CMK (cell line): ENCODE measurements at regions not wholly inside any gene's neighbourhood (a gene's known extent, or its start where the extent isn't known, plus 50 kb on each side); places are given as distances from the start of the nearest gene placed in this dataset.

Experiments used
- DNase-seq: peaks from one replicate; pipeline ENCODE4 v3.0.0-alpha.2; 2010; ENCODE audit warnings: low read depth

DNA sequence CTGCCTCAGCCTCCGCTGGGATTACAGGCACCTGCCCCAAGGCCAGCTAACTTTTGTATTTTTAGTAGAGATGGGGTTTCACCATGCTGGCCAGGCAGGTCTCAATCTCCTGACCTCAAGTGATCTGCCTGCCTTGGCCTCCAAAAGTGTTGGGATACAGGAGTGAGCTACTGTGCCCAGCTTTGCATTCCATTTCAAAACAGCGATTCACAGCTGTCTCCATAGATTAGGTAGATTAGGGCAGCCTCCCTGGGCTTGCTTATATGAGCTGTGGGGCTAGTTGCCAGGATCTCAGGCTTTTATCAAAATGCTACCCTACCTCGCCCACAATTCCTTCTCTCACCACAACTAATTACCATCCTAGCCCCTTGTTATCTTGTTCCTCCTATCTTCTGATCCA is 176.4 kb upstream of the ZKSCAN2 start:
- no peak for DNase-seq

DNA sequence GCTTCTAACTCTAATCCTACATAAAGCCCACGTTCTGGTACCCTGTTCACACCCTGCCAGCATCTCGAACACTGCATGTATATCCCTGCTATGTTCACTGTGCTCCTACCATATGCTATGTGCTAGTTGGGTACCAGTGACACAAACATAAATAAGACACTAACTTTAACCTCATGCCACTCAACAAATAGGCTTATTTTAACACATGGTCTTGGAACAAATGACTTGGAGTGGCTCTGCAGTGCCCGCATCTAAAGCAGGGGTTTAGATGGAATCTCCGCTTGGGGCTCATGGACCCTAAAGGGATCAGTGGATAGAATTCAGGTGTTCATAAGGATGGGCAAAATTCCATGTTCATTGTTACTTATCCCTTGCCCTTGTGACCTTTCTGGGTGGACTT is 175.7 kb upstream of the ZKSCAN2 start:
- no peak for DNase-seq

DNA sequence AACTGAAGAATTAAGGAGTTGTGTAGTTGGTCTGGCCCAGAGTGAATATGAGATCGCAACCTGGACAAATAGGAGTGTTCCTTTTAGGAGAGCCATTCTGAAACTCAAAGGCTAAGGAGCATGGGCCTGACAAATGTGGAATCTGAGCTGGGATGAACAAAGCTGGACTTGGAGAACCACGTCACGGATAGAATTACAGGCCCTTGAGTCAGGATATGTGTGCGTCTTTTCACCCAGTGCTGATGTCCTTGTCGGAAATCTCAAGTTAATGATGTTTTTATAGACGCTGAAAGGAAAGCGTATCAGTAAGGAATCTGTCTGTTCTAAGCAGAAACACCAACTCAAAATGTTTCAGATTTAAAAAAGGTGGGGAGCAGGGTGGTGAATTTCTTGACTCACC is 173.8 kb upstream of the ZKSCAN2 start:
- DNase-seq, result no peak

DNA sequence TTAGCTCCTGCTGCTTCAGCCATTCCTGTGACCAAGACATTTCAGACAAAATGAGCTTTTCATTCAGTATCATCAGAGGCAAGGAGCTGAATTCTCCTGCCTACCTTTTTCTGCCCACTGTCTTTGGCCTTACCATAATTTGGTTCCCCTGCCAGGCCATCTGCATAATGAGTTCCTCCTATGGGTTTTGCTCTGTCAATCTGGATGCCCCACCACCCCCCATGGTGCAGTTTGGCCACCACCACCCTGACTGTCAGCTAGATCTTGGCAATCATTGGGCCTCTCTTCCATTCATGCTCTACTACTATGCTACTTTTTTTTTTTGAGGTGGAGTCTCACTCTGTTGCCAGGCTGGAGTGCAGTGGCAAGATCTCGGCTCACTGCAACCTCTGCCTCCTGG is 169.2 kb upstream of the ZKSCAN2 start:
- DNase-seq, result no peak

DNA sequence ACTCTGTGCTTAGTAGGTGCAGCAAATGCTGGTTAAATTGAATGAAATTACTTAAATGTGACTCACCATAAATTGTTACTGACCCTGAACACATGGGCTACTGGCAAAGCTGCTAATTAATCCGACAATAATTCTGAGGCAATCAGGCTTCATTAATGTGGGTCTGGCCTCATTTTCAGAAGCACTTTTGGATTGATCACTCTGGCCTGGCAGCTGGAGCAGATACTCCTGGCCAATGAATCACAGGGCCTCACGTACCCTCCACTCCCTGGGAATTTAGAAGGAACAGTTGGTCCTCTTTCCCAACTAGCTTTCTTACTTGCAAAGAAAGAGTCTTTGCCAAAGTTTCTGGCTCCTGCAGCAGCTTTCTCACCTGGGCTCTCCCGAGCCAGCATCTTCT is 162.0 kb upstream of the ZKSCAN2 start:
- no peak for DNase-seq

DNA sequence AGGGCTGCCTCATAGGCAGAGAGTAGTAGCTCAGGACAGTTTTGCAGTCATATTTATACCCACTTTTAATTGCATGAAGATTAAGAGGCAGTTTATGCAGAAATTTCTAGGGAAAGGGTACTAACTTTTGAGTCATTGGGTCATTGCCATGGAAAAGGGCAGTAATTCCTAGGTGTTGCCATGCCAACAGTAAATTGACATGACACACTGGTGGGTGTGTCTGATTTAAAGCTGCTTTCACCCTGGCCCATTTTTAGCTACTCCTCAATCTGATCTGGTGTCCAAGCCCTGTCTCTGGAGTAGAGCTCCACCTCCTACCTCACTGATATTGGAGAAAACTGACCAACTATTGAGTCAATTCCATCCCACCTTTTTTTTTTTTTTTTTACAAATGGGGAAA is 161.5 kb upstream of the ZKSCAN2 start:
- no peak for DNase-seq

DNA sequence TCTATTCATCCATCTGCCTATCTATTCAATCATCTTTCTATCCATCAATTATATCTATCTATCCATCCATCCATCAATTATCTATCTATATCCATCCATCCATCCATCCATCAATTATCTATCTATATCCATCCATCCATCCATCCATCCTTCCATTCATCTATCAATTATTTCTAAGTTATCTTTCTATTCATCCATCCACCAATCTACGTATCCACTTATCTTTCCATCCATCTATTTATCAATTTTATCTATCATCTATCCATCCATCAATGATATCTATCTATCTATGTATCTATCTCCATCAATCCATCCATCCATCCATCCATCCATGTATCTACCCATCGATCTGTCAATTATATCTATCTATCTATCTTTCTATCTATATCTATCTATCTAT is 158.4 kb upstream of the ZKSCAN2 start:
- DNase-seq, result no peak

DNA sequence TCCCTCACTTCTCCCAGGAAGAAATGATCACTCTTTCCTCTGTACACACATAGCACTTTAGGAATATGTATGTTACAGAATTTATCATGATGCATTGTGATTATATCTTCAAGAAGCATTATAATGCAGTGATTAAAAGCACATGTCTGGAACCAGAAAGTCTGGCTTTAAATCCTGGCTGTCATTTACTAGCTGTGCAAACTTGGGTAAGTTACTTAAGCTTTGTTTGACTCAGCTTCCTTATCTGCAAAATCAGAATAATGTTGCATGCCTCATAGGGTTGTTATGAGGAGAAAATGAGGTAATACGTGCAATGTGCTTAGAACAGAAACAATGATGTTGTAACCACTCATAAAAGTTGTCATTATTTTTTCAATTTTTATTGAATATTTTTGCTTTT is 156.3 kb upstream of the ZKSCAN2 start:
- no peak for DNase-seq

DNA sequence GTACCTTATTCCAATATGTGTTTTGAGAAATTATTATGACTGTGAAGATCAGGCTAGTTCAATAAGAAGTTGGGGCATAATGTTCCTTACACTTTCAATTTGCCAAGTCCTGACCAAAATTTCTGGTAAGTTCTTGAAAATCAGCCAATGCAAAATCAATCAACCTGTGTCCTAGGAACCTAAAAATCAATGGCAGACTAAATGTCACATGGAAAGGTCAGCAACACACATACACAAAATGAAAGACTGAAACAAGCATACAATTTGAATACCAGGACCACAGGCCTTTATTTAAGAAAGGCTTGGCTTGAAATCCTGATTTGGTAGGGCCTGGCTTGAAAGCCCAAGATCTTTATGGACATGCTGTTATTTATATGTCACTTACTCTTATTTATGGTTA is 155.5 kb upstream of the ZKSCAN2 start:
- no peak for DNase-seq

DNA sequence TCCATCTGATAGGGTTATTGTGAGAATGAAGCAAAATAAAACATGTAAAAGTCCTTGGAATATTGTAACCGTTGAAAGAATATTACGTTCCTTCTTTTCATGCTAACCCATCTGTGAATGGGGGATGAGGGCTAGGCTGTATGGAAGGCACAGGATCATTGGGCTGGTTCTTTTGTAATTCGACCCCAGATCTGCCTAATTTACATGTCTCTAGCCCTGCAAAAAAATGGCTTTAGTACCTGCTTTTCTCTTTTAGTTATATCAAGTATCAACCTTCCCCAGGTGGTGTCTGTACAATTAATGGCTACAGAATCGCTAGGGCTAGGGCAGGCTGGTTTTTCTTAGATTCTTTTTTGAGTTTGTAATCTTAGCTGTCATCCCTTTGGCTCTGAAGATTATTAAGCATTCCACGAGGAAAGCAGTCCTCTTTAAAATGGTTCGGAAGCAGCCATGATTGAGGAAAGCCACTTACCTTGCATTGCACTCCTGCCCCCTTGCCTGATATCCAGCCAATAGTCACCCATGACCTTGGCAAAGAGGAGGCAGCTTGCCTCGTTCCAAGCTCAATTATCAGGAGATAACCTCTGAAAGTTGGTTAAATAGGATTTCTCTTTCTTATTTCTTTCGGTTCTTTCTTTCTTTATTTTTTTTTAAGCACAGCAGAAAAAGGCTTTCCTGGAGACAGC is 153.9 kb upstream of the ZKSCAN2 start:
- DNase-seq, result no peak

DNA sequence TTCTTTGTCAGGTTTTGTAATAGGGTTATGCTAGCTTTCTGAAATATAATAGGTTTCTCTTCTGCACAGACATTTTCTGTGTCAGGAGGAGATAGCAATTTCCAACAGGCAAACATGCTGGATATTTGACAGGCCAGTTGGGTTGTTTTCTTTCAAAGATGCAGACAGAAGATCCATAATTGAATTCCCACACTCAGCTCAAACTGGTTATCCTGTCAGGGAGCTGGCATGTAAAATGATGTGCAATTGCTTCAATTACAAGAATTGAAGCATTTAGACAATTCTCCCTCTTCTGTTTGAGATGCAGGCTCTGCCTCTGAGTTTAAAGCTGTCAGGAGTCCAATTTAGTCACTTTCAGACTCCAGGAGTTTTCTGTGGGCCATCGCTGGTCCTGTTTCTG is 146.2 kb upstream of the ZKSCAN2 start:
- no peak for DNase-seq

DNA sequence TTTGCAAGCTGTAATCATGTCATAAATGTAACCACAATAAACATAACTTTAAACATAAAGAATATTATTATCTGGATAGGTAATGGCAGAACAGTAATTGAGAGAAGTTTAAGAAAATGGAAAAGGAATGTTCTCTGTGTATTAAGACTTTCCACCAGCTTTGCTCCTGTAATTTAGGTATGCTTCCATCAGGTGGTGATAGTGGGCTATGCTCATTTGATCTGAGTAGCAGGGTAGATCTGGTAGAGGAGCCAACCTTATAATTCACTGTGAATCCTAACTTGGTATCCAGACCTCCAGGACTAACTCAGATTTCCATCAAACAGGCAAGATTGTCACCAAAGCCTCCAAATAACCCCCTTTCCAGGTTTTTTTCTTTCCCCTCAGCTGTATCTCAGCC is 137.9 kb upstream of the ZKSCAN2 start:
- no peak for DNase-seq

DNA sequence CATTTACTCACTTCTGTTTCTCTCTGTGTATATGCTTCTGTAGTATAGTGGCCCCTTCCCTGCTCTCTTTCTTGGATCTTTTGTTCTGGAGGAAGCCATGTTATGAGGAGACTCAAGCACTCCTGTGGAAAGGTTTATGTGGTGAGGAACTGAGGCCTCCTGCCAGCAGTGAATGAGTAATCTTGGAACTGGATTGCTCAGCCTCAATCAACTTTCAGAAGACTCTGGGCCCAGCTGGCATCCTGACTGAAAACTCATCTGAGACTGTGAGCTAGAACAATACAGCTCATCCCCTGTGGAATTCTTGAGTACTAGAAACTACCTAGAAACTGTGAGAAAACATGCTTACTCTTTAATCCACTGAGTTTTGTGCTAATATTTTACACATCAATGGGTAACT is 133.1 kb upstream of the ZKSCAN2 start:
- DNase-seq, result no peak

DNA sequence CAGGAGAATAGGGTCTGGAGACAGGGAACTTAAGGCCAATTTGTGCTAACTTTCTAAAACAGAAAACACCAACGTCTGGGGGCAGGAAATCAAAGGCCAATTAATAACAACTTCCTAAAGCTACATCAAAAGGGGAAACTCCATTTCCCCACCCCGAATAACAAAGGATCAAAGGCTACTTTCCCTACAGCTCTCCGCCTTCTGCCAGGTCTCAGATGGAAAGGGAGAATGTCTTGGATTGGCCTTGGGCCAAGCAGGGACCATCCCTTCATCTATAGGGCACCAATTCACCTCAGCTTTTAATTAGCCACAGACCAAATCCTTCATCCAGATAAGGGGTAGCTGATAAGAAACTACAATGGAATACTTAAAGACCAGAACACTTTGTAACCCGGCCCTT is 116.9 kb upstream of the ZKSCAN2 start:
- no peak for DNase-seq

DNA sequence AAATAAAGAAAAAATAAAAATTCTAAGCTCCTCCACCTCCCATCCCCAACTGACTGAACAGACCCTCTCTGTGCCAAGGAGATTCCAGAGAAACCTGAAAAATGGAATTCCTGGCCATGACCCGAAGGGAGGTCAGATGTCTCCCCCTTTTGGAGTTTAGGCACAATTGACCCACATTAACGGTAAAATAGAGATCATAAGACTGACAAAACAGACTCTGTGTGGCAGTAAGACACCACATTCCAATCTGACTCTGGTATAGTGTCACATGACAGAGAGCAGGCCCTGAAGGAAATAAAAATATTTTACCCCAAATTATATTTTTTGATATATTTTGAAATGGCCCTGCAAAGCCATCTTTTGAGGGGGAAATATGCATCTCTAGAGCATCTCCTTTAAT is 115.1 kb upstream of the ZKSCAN2 start:
- DNase-seq, result no peak

DNA sequence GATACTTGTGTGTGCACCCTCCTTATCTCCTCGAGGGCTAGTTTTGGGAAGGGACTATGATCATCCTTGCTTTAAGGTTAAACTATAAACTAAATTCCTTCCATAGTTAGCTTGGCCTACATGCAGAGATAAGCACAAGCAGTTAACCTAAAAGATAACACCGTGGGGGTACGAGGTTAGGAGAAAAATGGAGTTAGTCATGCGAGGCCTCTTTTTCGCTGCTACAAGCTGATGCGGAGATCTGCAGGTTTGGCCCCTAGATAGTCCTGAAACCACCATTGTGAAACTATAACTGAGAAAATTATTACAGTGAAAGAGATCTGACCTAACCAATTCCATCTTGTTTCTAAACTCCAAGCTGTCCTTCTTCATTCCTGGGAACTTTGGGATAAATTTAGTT is 113.7 kb upstream of the ZKSCAN2 start:
- no peak for DNase-seq

DNA sequence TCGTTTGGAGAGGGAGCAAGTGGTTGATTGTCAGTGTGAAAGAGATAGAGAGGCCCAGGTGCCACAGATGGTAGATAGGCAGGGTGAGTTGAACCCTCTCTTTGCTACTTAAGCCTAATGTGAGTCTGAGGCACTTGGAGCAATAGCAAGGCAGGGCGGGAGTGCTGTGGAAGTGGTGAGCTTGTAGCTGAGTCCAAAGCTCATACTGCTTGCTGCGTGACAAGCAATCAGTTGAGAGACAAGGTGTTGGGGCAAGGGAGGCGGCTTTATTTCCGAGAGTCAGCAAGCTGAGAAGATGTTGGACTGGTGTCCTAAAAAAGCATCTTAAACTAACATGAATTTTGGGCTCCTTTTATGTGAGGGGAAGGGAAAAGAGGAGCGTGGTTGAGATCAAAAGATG is 112.9 kb upstream of the ZKSCAN2 start:
- DNase-seq, result no peak

DNA sequence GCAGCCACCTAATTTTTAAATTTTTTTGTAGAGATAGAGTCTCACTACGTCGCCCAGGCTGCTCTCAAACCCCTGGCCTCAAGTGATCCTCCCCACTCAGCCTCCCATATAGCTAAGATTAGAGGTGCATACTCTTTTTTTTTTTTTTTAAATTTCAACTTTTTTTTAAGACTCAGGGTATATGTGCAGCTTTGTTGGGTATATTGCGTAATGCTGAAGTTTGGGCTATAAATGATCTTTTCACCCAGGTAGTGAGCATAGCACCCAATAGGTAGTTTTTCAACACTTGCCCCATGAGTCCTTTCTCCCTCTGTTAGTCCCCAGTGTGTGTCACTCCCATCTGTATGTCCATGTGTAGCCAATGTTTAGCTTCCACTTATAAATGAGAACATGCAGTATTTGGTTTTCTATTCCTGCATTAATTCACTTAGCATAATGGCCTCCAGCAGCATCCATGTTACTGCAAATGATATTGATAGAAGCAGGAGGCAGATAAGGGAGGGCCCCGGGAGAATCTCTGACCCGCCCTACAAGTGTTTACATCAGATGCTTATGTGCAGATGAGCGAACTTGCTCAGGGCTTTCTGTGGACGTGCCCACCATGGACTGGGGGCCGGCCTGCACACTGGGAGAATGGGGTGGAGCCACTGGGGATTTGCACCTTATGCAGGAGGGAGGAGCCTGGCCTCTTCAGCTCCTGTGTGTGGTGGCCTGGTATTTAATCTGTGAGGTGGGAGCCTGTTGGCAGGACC is 110.3 kb upstream of the ZKSCAN2 start:
- DNase-seq, result no peak

DNA sequence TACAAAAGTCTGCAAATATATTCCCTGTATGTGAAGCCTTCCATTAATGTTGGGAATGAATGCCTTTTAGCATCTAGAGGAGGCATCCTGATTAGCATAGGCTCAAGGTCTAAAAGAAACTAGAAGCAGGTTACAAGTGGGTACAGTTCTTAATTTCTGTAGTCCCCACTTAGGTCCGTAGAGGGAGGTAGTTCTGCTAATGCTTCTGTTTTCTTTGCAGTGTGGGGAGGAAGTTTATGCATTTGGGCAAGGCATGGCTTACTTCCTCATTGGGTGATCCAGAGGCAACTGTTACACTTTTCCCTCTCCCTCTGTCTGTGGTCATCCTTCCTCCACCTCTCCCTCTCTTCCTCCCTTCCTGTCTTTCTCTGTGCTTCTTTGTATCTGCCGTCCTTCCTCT is 108.4 kb upstream of the ZKSCAN2 start:
- peak; percentile 32 for DNase-seq

DNA sequence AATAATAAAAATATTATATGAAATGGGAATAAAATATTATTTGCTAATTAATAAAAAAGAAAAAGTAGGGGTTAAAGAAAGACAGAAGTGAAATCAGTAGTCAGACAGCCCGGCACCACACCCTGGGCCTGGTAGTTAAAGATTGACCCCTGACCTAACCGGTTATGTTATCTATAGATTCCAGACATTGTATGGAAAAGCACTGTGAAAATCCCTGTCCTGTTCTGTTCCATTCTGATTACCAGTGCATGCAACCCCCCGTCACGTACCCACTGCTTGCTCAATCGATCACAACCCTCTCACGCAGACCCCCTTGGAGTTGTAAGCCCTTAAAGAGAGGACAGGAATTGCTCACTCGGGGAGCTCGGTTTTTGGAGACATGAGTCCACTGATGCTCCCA is 101.9 kb upstream of the ZKSCAN2 start:
- DNase-seq, result peak; percentile 34

DNA sequence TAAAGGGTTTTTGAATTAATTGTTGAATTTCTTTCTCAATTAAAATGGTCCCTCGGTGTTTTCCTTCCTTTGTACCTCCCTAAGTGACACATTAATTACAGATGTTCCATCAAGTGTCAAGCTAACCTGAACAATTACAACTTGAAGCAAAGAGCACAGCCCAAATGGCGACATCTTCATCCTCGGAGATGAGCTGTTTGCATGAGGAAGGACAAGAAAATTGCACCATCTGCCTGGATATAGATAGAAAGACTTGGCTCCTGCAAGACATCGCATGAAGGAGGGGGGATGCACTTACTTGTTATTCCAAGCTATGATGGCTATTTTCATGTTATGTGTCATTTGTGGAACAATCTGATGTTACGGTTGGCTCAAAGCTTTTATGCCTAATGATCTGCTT is 86.4 kb upstream of the ZKSCAN2 start:
- DNase-seq, result no peak

DNA sequence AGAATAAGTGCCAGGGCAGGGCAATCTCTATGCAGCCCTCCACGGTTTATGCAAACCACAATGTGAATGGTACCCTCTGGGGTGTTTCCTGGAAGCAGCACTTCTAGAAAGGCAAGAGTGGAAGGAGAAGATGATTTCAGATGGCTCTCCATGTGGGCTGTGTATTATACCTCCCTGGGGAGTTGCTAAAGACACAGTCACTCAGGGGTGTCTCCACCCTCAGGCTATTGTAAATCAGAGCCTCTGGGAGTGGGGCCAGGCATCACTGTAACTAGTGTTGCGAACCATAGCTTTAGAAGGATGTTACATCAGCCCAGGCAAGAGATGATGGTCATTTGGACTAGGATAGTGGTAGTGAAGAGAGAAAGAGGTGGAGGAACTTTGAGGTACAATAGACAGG is 83.3 kb upstream of the ZKSCAN2 start:
- DNase-seq, result no peak

DNA sequence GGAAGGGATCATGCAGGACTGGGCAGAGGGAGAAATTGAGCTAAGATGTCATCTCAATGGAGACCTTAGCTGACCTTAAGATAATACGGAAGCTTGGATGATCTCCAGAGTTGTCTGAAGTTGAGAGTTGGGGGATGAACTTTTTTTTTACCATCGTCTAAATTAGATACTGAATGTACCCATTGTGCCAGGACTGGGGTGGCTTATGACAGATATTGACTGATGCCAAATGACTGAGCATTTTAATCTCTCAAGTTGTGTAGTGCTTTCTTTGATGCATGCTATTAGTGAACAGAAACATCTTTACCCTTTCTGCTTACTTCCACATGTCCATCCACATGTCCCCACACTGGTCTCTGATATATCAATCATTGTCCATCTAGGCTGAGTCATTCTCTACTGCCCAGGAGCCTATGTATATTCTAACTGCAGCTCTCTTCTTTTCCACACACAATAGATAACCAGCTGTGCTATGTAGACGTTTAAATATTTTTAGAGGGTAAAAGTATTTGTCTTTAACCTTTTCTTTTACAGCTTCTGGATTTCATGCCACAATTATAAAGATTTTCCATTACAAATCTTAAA is 60.2 kb upstream of the ZKSCAN2 start:
- no peak for DNase-seq

DNA sequence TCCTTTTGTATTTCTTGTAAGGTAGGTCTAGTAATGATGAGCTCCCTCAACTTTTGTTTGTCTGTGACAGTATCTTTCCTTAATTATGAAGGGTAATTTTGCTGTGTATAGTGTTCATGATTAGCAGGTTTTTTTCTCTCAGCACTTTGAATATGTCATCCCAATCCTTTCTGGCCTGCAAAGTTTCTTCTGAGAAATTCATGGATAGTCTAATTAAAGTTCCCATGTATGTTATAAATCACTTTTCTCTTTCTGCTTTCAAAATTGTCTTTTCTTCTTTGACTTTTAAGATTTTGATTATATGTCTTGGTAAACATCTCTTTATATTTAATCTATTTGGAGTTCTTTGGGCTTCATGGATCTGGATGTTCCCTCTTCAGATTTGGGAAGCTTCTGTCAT is 54.3 kb upstream of the ZKSCAN2 start:
- no peak for DNase-seq
